ENCODE measurements at regions not wholly inside any gene's neighbourhood (a gene's known extent, or its start where the extent isn't known, plus 50 kb on each side); places are given as distances from the start of the nearest gene placed in this dataset.

- TF ChIP-seq POLR2A (IDR thresholded peaks at IDR 0.05), result no peak
- TF ChIP-seq, protein P1, sequence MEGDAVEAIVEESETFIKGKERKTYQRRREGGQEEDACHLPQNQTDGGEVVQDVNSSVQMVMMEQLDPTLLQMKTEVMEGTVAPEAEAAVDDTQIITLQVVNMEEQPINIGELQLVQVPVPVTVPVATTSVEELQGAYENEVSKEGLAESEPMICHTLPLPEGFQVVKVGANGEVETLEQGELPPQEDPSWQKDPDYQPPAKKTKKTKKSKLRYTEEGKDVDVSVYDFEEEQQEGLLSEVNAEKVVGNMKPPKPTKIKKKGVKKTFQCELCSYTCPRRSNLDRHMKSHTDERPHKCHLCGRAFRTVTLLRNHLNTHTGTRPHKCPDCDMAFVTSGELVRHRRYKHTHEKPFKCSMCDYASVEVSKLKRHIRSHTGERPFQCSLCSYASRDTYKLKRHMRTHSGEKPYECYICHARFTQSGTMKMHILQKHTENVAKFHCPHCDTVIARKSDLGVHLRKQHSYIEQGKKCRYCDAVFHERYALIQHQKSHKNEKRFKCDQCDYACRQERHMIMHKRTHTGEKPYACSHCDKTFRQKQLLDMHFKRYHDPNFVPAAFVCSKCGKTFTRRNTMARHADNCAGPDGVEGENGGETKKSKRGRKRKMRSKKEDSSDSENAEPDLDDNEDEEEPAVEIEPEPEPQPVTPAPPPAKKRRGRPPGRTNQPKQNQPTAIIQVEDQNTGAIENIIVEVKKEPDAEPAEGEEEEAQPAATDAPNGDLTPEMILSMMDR (IDR thresholded peaks at IDR 0.05), result no peak
- no peak for TF ChIP-seq POLR2AphosphoS5 (IDR thresholded peaks at IDR 0.05)
- Histone ChIP-seq H3K9me3 (no peaks in the 10 kb centered on the region), H3K36me3 (no peaks in the 10 kb centered on the region), H3K27me3 (peaks cover 0 to 16% of the 10 kb centered on the region in 2 donors), H3K4me1 (no peaks in the 10 kb centered on the region), H3K27ac (no peak overlapping the region), H3K4me3 (no peak overlapping the region)
- intact Hi-C loops (cut with DNase I; ENCODE audit: low total_unique reads), result no loop called here
- no peak for DNase-seq (ENCODE audit: low spot score in 2 of 2)
These were observed 115.0 kb downstream of the FOXB1 start for GRCh38 chr15:60119101-60119500.

DNA sequence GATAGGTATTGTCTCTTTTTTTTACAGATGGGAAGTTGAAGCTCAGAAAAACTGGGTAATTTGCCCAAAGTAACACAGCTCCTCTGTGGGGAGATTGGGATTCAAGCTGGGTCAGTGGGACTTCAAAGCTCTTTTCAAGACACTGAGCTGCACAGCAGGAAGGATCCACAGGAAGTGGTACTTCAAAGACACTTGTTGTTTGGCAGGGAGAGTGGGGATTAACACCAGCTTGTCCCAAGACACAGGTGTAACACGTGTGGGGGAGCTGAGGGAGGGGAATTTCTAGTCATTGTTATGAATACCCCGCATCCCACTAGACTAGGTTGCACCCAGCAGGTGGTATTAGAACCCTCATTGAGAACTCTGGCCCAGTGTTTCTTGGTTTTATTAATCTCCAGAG, 116.0 kb downstream of the FOXB1 start:
- no peak for DNase-seq (ENCODE audit: low spot score in 2 of 2)
- Histone ChIP-seq H3K27ac (no peak overlapping the region), H3K4me3 (no peak overlapping the region), H3K9me3 (no peaks in the 10 kb centered on the region), H3K27me3 (peaks cover 0 to 16% of the 10 kb centered on the region in 2 donors), H3K4me1 (no peaks in the 10 kb centered on the region), H3K36me3 (no peaks in the 10 kb centered on the region)
- TF ChIP-seq POLR2A (IDR thresholded peaks at IDR 0.05), result no peak
- TF ChIP-seq, protein P1 (IDR thresholded peaks at IDR 0.05), result no peak
- TF ChIP-seq POLR2AphosphoS5 (IDR thresholded peaks at IDR 0.05), result no peak
- intact Hi-C loops (cut with DNase I; ENCODE audit: low total_unique reads), result no loop called here

GRCh38 chr15:60121845-60122244, 117.7 kb downstream of the FOXB1 start:
- no peak for TF ChIP-seq POLR2AphosphoS5 (IDR thresholded peaks at IDR 0.05)
- TF ChIP-seq, protein P1 (IDR thresholded peaks at IDR 0.05), result no peak
- TF ChIP-seq POLR2A (IDR thresholded peaks at IDR 0.05), result no peak
- no peak for DNase-seq (ENCODE audit: low spot score in 2 of 2)
- peaks cover 0 to 16% of the 10 kb centered on the region in 2 donors for H3K27me3 ChIP-seq
- intact Hi-C loops (cut with DNase I; ENCODE audit: low total_unique reads), result no loop called here
- no peak overlapping the region for H3K4me3 ChIP-seq
- H3K27ac ChIP-seq, result no peak overlapping the region
- no peaks in the 10 kb centered on the region for H3K36me3 ChIP-seq
- H3K9me3 ChIP-seq, result no peaks in the 10 kb centered on the region
- no peaks in the 10 kb centered on the region for H3K4me1 ChIP-seq

- intact Hi-C loops (cut with DNase I; ENCODE audit: low total_unique reads), result no loop called here
- H3K9me3 ChIP-seq, result no peaks in the 10 kb centered on the region
- no peak overlapping the region for H3K4me3 ChIP-seq
- H3K36me3 ChIP-seq, result no peaks in the 10 kb centered on the region
- H3K27me3 ChIP-seq, result peaks cover 0 to 16% of the 10 kb centered on the region in 2 donors
- no peaks in the 10 kb centered on the region for H3K4me1 ChIP-seq
- H3K27ac ChIP-seq, result no peak overlapping the region
- no peak for DNase-seq (ENCODE audit: low spot score in 2 of 2)
- TF ChIP-seq POLR2AphosphoS5 (IDR thresholded peaks at IDR 0.05) (no peak), POLR2A (IDR thresholded peaks at IDR 0.05) (no peak)
- TF ChIP-seq, protein P1 (IDR thresholded peaks at IDR 0.05), result no peak
These were observed 118.6 kb downstream of the FOXB1 start for GRCh38 chr15:60122691-60123090.

- Histone ChIP-seq H3K36me3 (no peaks in the 10 kb centered on the region), H3K27ac (no peak overlapping the region), H3K4me3 (no peak overlapping the region), H3K9me3 (no peaks in the 10 kb centered on the region), H3K4me1 (no peaks in the 10 kb centered on the region), H3K27me3 (peaks cover 0 to 7% of the 10 kb centered on the region in 2 donors)
- intact Hi-C loops (cut with DNase I; ENCODE audit: low total_unique reads), result no loop called here
- DNase-seq (ENCODE audit: low spot score in 2 of 2), result no peak
- TF ChIP-seq POLR2A (IDR thresholded peaks at IDR 0.05) (no peak), POLR2AphosphoS5 (IDR thresholded peaks at IDR 0.05) (no peak)
- TF ChIP-seq, protein P1 (IDR thresholded peaks at IDR 0.05), result no peak
These were observed 120.5 kb downstream of the FOXB1 start for GRCh38 chr15:60124460-60125070.

All from breast epithelium (tissue), 4 donors.